Prostate gland (tissue), 2 donors: ENCODE measurements at regions not wholly inside any gene's neighbourhood (a gene's known extent, or its start where the extent isn't known, plus 50 kb on each side); places are given as distances from the start of the nearest gene placed in this dataset.

Experiments
- DNase-seq: peaks from one replicate; pipeline ENCODE4 v3.0.0-alpha.2; 2019; ENCODE audit warnings: low spot score
- H3K27ac ChIP-seq, 2 donors: fragments of 200-600 bp; sonication (generic); 2 replicates each; pipeline ENCODE4 v1.5.1; 2017 to 2019
- H3K27me3 ChIP-seq: fragments of 200-600 bp; sonication (generic); replicated peaks from 2 replicates; pipeline ENCODE4 v1.5.1; 2019; ENCODE audit not compliant: insufficient read depth
- H3K36me3 ChIP-seq, 2 donors: fragments of 200-600 bp; sonication (generic); 1 replicate in 1 of 2; 2 replicates in 1 of 2; pipeline versions ENCODE4 v1.5.1 to v1.8.1; 2017 to 2019
- H3K4me1 ChIP-seq: fragments of 200-600 bp; sonication (generic); replicated peaks from 2 replicates; pipeline ENCODE4 v1.5.1; 2019
- H3K4me3 ChIP-seq, 2 donors: fragments of 200-600 bp; sonication (generic); 2 replicates each; pipeline ENCODE4 v1.5.1; 2017 to 2019
- H3K9me3 ChIP-seq: fragments of 200-600 bp; sonication (generic); 2 replicates; pipeline ENCODE4 v1.5.1; 2017
- CTCF ChIP-seq, 4 experiments: fragments of 200-600 bp in 2 of 4; fragments of 450-650 bp in 2 of 4; sonication (generic) in 2 of 4; IDR thresholded peaks; 1 replicate in 3 of 4; 2 replicates in 1 of 4; pipeline ENCODE4 v1.5.1; 2016 to 2019; ENCODE audit warnings: antibody characterized with exemption in 4 of 4, mild to moderate bottlenecking in 2 of 4, moderate library complexity in 2 of 4
- POLR2A ChIP-seq: fragments of 450-650 bp; IDR thresholded peaks from one replicate; pipeline ENCODE4 v1.6.1; 2016; ENCODE audit warnings: antibody characterized with exemption, mild to moderate bottlenecking
- POLR2AphosphoS5 ChIP-seq: sonication (generic); formaldehyde crosslinking; IDR thresholded peaks from one replicate; pipeline ENCODE4 v1.6.1; 2017; ENCODE audit warnings: antibody characterized with exemption
- WGBS: methylation state at CpG from one replicate; pipeline ENCODE4 v1.1.5; 2018; 5-methylcytosine and 5-hydroxymethylcytosine counted together
- intact Hi-C: fragments of 100-400 bp; cut with DNase I; formaldehyde crosslinking; loops from one replicate; pipeline ENCODE4 v1.14.2; 2022
- small RNA-seq, 2 donors: library from RNA; depleted of rRNA; stranded (forward); fragments of <200 nt; gene quantifications; one replicate each; pipeline ENCODE3, GENCODE V24; 2016

GRCh38 chr16:47778106-47778801 lies 317.1 kb downstream of the PHKB start:
- H3K27me3 ChIP-seq = no peaks in the 10 kb centered on the region
- TF ChIP-seq CTCF (IDR thresholded peaks at IDR 0.05) (no peak), POLR2AphosphoS5 (no peak), POLR2A (no peak)
- 89% methylated on average over 6 of the region's 6 CpGs for WGBS
- no peak for DNase-seq
- intact Hi-C loops = no loop called here
- H3K27ac ChIP-seq = no peak overlapping the region
- no peaks in the 10 kb centered on the region for H3K36me3 ChIP-seq
- no peak overlapping the region for H3K4me3 ChIP-seq
- H3K4me1 ChIP-seq = no peaks in the 10 kb centered on the region
- no peaks in the 10 kb centered on the region for H3K9me3 ChIP-seq

GRCh38 chr16:47777220-47777619 lies 316.1 kb downstream of the PHKB start:
- no peaks in the 10 kb centered on the region for H3K4me1 ChIP-seq
- no peak overlapping the region for H3K4me3 ChIP-seq
- H3K27me3 ChIP-seq = no peaks in the 10 kb centered on the region
- TF ChIP-seq CTCF (IDR thresholded peaks at IDR 0.05) = no peak
- H3K36me3 ChIP-seq = no peaks in the 10 kb centered on the region
- no peaks in the 10 kb centered on the region for H3K9me3 ChIP-seq
- intact Hi-C loops = no loop called here
- no peak for DNase-seq
- no peak overlapping the region for H3K27ac ChIP-seq

GRCh38 chr16:47774661-47775060 lies 313.5 kb downstream of the PHKB start:
- Histone ChIP-seq H3K27me3 (no peaks in the 10 kb centered on the region), H3K36me3 (no peaks in the 10 kb centered on the region), H3K4me3 (no peak overlapping the region), H3K9me3 (no peaks in the 10 kb centered on the region), H3K27ac (no peak overlapping the region), H3K4me1 (no peaks in the 10 kb centered on the region)
- no peak for DNase-seq
- intact Hi-C loops = no loop called here
- WGBS = 56% methylated on average over 1 of the region's 1 CpG
- no peak for TF ChIP-seq POLR2A
- no peak for TF ChIP-seq CTCF (IDR thresholded peaks at IDR 0.05)
- TF ChIP-seq POLR2AphosphoS5 = no peak

- Histone ChIP-seq H3K27me3 (no peaks in the 10 kb centered on the region), H3K4me3 (no peak overlapping the region), H3K27ac (no peak overlapping the region), H3K4me1 (no peaks in the 10 kb centered on the region), H3K9me3 (no peaks in the 10 kb centered on the region), H3K36me3 (no peaks in the 10 kb centered on the region)
- WGBS = 43% methylated on average over 1 of the region's 1 CpG
- TF ChIP-seq POLR2A (no peak), CTCF (IDR thresholded peaks at IDR 0.05) (no peak), POLR2AphosphoS5 (no peak)
- DNase-seq = no peak
- intact Hi-C loops = no loop called here
Observed at GRCh38 chr16:47753659-47754058, 292.5 kb downstream of the PHKB start.

Small RNA genes lying in the stretch of these regions (small RNA-seq; reads per million reads assigned to genes)
- 0 reads per million in 2 donors for gene AC141846.1
